GM21423 (cell line): ENCODE measurements at regions not wholly inside any gene's neighbourhood (a gene's known extent, or its start where the extent isn't known, plus 50 kb on each side); places are given as distances from the start of the nearest gene placed in this dataset.

Source experiments
- ATAC-seq: cut with Tn5 transposase; IDR thresholded peaks from one replicate; pipeline ENCODE4 v1.9.1; 2021; ENCODE audit warnings: mild to moderate bottlenecking, moderate library complexity; ENCODE audit not compliant: unreplicated experiment

DNA sequence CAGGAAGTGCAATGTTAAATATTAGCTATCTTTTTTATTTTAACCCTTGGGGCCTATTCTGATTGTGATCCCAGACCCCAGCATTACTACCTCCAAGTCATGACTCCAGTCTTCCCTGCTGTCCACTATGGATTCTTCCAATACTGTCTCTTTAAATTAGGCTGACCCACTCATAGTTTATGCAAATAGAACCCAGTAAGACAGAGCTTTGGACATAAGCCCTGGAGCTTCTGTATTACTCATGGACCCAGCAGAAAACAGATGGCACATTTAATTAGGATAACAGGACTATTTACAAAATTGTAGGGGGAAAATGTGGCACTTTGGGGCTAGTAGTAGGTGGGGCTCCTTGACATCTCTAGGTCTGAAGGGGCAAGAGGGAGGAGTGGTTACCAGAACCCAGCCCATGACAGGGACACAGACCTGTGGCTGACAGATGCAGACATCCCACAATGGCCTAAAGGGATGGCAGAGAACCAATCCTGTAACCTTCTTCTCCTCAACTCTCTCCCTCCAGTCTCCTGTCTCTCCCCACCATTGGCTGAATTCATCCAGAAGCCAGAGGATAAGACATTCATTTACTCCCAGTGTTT lies 233.5 kb downstream of the OMA1 start:
- no peak for ATAC-seq

- ATAC-seq = no peak
Measured at GRCh38 chr1:58312461-58312860, 234.1 kb downstream of the OMA1 start.

GRCh38 chr1:58310881-58311280 lies 235.6 kb downstream of the OMA1 start:
- ATAC-seq = no peak

- ATAC-seq = no peak
Measured at GRCh38 chr1:58310469-58310868, 236.1 kb downstream of the OMA1 start.

- ATAC-seq = no peak
Measured at GRCh38 chr1:58308206-58308605, 238.3 kb downstream of the OMA1 start.

DNA sequence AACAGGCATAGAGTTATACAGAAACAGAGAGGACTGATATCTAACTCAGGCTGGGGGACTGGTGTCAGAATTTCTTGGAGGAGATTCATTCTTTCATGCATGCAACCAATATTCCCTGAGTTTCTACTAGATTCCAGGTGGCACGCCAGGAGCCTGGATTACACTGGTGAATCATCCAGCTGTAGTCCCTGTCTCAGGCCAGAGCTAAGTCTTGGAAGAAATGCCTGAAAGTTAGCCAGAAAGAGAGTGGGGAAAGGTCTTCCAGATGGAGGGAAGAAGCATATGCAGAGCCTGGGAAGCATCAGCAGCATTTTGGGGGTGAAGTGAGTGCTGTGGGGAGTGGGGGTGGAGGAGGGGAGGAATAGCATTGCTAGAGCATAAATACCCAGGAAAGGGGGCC lies 239.1 kb downstream of the OMA1 start:
- no peak for ATAC-seq

DNA sequence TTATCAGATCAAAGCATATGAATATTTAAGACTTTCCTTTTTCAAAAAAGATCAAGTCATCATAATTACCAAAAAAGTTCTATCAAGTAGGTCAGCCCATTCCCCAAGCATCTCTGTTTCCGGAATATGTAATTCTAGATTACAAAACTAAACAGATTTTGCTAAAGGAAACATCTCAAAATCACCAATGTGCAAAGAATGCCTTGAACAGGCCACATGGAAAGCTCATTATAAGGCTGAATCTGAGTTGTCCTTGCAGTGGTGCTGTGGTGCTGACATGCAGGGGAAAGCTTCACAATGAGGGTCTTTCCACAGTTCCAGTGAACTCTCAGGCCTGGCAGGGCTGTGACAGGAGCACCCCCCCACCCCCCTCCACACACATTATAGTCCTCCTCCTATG lies 240.9 kb downstream of the OMA1 start:
- ATAC-seq = no peak

DNA sequence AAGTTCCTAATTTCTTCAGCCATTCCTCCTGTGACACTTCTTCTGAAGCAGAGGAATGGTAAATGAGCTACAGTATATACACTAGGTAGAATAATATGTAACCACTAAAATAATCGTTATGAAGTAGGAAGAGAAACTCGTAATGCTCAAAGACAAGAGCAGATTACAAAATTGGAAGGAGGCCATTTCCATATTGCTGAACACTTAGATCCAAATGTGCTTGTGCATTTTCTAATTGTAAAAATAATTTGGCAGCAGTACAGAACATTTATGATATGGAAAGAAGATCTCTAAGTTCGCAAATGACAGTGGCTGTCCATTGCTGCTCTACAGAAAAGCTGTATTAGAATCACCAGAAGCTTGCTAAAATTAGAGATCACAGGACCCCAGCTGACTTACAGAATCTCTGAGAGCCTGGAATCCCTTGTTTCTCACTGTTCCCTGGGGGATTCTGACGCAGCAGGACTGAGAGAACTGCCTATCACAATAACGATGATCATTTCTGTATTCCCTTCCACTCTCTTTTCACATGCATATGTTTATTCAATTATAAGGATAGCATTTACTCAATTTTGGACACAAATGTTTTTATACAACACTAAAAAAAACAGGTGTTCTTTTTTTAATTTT lies 242.1 kb downstream of the OMA1 start:
- no peak for ATAC-seq

GRCh38 chr1:58303841-58304240 lies 242.7 kb downstream of the OMA1 start:
- no peak for ATAC-seq

GRCh38 chr1:58293388-58293787 lies 253.1 kb downstream of the OMA1 start:
- no peak for ATAC-seq

- ATAC-seq = no peak
Measured at GRCh38 chr1:58290685-58291372, 255.7 kb downstream of the OMA1 start.

DNA sequence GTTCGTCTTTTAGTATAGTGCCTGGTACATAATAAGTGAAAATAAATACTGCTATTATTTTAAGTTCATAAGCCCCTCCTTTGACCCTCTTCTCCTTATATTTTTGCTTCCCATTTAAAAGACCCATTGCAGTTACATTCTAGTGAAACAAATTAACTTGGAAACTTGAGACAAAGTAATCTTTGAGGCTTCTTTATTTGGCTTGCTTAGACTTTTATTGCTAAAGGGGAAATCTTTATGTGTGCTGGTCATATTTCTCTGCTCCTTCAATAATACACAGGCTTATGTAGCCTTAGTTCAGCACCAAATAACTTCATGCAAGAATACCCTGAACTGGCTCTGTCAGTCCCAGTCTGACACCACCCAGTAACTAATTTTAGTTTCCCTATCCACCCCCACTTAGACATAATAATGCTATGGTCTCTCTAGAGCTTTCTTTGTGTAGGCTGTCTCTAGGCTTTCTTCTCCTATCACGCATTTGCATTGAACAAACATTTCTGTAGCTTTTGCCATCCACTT lies 257.8 kb downstream of the OMA1 start:
- no peak for ATAC-seq

- ATAC-seq = no peak
Measured at GRCh38 chr1:58287894-58288623, 258.5 kb downstream of the OMA1 start.

- no peak for ATAC-seq
Measured at GRCh38 chr1:58284225-58284510, 262.4 kb downstream of the OMA1 start.

GRCh38 chr1:58283388-58284224 lies 262.9 kb downstream of the OMA1 start:
- no peak for ATAC-seq

DNA sequence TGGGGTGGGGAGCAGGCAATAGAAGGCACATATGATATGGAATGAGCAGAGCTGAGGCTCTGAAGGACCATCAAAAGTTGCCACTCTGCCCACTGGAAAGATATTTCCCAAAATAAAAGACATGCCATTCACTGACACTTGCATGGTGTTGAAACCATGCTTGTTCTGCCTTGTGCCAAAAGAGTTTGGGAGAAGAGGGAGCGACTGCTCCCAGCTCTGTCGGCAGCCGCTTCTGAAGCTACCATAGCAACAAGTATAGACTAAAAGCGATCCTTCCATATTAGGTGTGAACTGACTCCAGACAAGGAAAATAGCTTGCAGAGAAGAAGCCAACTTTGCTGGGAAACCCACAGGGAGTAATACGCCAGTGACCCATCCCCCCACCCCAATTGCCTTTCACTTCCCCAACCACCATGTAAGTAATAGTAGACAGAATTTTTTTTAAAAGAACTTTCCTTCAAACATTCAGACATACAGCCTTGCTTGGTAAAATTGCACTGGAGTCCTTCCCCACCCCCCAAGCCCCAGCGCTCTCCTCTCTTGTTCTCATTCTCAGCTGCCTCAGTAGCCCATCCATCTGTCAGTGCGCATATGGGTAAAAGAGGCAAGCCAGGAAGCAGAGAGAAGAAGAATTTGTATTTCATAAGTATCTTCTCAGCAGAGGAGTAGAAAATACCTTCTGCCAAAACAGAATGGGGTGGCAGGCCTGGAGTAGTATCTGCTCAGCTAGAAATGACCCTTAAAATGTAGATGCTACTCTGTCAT lies 263.7 kb downstream of the OMA1 start:
- no peak for ATAC-seq

- no peak for ATAC-seq
Measured at GRCh38 chr1:58266242-58266641, 280.3 kb downstream of the OMA1 start.

GRCh38 chr1:58264462-58264861 lies 282.1 kb downstream of the OMA1 start:
- no peak for ATAC-seq

- no peak for ATAC-seq
Measured at GRCh38 chr1:58262702-58263101, 283.8 kb downstream of the OMA1 start.

DNA sequence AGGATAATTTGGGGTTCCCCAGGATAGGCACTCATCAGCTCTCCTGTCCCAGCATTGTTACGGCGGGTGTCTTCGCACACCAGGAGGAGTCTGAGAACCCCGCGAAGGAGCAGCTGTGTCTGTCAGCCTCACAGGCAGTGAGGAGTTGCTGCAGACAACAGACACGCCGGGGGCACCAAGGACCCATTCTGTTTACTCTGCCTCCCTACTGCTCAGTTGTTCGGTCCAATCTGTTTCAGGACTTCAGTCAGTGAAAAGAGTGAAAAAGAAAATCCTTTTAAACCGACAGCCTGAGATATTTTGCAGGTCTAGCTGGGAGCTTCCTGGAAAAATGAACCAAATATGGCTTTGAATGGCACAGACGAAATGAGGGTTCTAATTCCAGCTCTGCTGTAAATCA lies 288.4 kb downstream of the OMA1 start:
- no peak for ATAC-seq
